Adrenal gland (tissue), 9 donors: ENCODE measurements at regions not wholly inside any gene's neighbourhood (a gene's known extent, or its start where the extent isn't known, plus 50 kb on each side); places are given as distances from the start of the nearest gene placed in this dataset.

Experiments used
- DNase-seq, 7 donors: peaks; one replicate each; pipeline ENCODE4 v3.0.0-alpha.2; 2019 to 2020
- H3K27ac ChIP-seq, 5 donors: fragments of 200-600 bp; sonication (generic) in 4 of 5; 1 replicate in 3 of 5; 2 replicates in 2 of 5; pipeline versions ENCODE4 v1.5.1 to v1.8.0; 2016 to 2020; ENCODE audit warnings: mild to moderate bottlenecking in 1 of 5
- H3K27me3 ChIP-seq: fragments of 200-600 bp; 2 replicates; pipeline ENCODE4 v1.8.0; 2021
- H3K36me3 ChIP-seq, 2 donors: fragments of 200-600 bp; replicated peaks in 1 of 2; 1 replicate in 1 of 2; 2 replicates in 1 of 2; pipeline versions ENCODE4 v1.5.1 to v1.8.0; 2018 to 2022
- H3K4me1 ChIP-seq, 2 donors: fragments of 200-600 bp; replicated peaks in 1 of 2; 1 replicate in 1 of 2; 2 replicates in 1 of 2; pipeline versions ENCODE4 v1.5.1 to v1.8.0; 2018 to 2021
- H3K4me3 ChIP-seq, 4 donors: fragments of 200-600 bp; sonication (generic) in 3 of 4; one replicate each; pipeline ENCODE4 v1.5.1; 2016 to 2018
- H3K9me3 ChIP-seq, 3 donors: fragments of 200-600 bp; sonication (generic) in 1 of 3; replicated peaks in 1 of 3; 1 replicate in 2 of 3; 2 replicates in 1 of 3; pipeline versions ENCODE4 v1.5.1 to v1.8.0; 2016 to 2021
- POLR2A ChIP-seq, 2 donors: fragments of 450-650 bp; IDR thresholded peaks; one replicate each; pipeline ENCODE4 v1.6.1; 2017; ENCODE audit warnings: antibody characterized with exemption in 2 of 2, mild to moderate bottlenecking in 2 of 2, moderate library complexity in 1 of 2
- WGBS, 4 donors: extraction: QIAGEN DNeasy Blood & Tissue Kit in 2 of 4; methylation state at CpG; one replicate each; pipeline versions ENCODE4 v1.1.5 to v1.1.7; 2013 to 2017; 5-methylcytosine and 5-hydroxymethylcytosine counted together
- intact Hi-C, 2 donors: fragments of 100-400 bp; cut with DNase I; formaldehyde crosslinking; loops; one replicate each; pipeline versions ENCODE4 v1.14.1 to v1.15.0; 2022 to 2023
- TF ChIP-seq, protein P1 (sequence below), 6 experiments: fragments of 450-650 bp in 4 of 6; fragments of 200-600 bp in 2 of 6; sonication (generic) in 1 of 6; IDR thresholded peaks; 1 replicate in 5 of 6; 2 replicates in 1 of 6; pipeline versions ENCODE4 v1.5.1 to v1.8.0; 2016 to 2021; ENCODE audit warnings: antibody characterized with exemption in 6 of 6, mild to moderate bottlenecking in 2 of 6, moderate library complexity in 1 of 6
- donor health status: healthy with polysubstance abuse.
- donor health status: Bipolar disorder and iron deficiency.
- donor health status: DM: yes; HTN: yes; CAD: no.
- donor health status: DM: no; HTN: no; CAD: no.
- donor health status: DM: no; HTN: no; CAD: no.

DNA sequence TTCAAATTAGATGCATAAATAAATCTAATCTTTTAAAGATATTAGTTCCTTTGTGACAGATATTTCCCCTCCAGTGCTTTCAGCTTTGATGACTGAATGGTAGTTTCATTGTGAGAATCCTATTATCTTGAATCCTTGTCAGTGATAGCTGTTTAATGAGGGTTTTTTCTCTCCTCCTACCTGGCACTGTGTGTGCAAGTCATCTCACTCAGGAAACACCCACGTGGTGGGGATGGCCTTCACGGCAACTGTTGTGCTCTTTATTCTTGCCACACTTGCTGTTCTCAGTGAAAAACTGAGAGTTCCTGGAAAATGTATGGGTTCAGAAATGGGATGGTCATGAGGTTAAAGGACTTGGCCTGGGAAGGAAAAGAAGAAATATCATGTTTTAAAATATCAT lies 129.9 kb downstream of the SPRY1 start:
- Histone ChIP-seq H3K4me3 (no peak overlapping the region), H3K9me3 (no peaks in the 10 kb centered on the region), H3K27me3 (no peaks in the 10 kb centered on the region), H3K36me3 (no peaks in the 10 kb centered on the region), H3K4me1 (no peaks in the 10 kb centered on the region), H3K27ac (no peak overlapping the region)
- no peak for TF ChIP-seq POLR2A (IDR thresholded peaks at IDR 0.05)
- TF ChIP-seq, protein P1, sequence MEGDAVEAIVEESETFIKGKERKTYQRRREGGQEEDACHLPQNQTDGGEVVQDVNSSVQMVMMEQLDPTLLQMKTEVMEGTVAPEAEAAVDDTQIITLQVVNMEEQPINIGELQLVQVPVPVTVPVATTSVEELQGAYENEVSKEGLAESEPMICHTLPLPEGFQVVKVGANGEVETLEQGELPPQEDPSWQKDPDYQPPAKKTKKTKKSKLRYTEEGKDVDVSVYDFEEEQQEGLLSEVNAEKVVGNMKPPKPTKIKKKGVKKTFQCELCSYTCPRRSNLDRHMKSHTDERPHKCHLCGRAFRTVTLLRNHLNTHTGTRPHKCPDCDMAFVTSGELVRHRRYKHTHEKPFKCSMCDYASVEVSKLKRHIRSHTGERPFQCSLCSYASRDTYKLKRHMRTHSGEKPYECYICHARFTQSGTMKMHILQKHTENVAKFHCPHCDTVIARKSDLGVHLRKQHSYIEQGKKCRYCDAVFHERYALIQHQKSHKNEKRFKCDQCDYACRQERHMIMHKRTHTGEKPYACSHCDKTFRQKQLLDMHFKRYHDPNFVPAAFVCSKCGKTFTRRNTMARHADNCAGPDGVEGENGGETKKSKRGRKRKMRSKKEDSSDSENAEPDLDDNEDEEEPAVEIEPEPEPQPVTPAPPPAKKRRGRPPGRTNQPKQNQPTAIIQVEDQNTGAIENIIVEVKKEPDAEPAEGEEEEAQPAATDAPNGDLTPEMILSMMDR (IDR thresholded peaks at IDR 0.05), result no peak
- WGBS, 4 donors, result 53 to 61% (median 58%) methylated on average over 2 of the region's 2 CpGs
- intact Hi-C loops, result no loop called here
- DNase-seq, result no peak

DNA sequence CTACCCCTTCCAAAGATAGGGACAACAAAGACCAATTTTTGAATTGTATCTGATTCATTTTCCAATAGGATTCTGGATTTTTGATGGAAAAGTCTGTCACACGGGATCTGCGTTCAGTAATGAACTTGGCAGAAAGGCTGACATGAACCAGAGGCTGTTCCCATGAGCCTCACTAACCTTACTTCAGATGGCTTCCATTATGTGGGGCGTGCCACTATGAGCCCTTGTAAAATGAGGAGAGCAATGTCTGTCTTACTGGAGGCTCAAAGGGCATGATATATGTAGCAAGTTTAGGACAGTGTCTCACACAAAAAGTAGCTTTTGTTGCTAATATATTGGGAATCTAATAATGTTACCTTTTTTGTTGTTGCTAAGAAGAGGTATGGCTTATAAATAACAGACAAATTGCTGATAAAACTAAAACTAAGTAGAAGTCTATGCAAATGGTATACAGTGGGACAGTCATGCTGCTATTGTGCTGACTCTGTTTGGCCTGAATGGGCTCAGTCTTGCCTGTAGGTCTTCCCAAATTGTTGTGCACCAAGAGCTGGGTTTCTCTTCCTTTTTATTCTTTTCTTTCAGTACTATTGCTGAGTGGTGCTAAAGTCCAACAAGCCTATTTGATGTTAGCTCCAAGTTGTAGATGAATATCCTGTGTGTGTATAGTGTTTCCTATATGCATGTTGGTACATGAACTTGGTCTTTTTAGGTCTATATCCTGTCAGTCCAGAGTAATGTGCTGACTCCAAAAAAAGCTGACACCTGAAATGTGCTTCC lies 132.1 kb downstream of the SPRY1 start:
- no peak overlapping the region for H3K27ac ChIP-seq
- no peaks in the 10 kb centered on the region for H3K9me3 ChIP-seq
- no peaks in the 10 kb centered on the region for H3K4me1 ChIP-seq
- H3K36me3 ChIP-seq, result no peaks in the 10 kb centered on the region
- TF ChIP-seq, protein P1 (IDR thresholded peaks at IDR 0.05), result no peak
- TF ChIP-seq POLR2A (IDR thresholded peaks at IDR 0.05), result no peak
- no peak for DNase-seq
- intact Hi-C loops, result no loop called here
- H3K27me3 ChIP-seq, result no peaks in the 10 kb centered on the region
- WGBS, 4 donors, result 66 to 78% (median 71%) methylated on average over 3 of the region's 3 CpGs
- no peak overlapping the region for H3K4me3 ChIP-seq

- 77 to 83% (median 81%) methylated on average over 2 of the region's 2 CpGs for WGBS, 4 donors
- H3K9me3 ChIP-seq, result no peaks in the 10 kb centered on the region
- TF ChIP-seq POLR2A (IDR thresholded peaks at IDR 0.05), result no peak
- TF ChIP-seq, protein P1 (IDR thresholded peaks at IDR 0.05), result no peak
- no peak for DNase-seq
- H3K27ac ChIP-seq, result no peak overlapping the region
- no peaks in the 10 kb centered on the region for H3K4me1 ChIP-seq
- H3K36me3 ChIP-seq, result no peaks in the 10 kb centered on the region
- no peak overlapping the region for H3K4me3 ChIP-seq
- intact Hi-C loops, result no loop called here
- no peaks in the 10 kb centered on the region for H3K27me3 ChIP-seq
Measured at GRCh38 chr4:123529278-123529568, 132.6 kb downstream of the SPRY1 start.

DNA sequence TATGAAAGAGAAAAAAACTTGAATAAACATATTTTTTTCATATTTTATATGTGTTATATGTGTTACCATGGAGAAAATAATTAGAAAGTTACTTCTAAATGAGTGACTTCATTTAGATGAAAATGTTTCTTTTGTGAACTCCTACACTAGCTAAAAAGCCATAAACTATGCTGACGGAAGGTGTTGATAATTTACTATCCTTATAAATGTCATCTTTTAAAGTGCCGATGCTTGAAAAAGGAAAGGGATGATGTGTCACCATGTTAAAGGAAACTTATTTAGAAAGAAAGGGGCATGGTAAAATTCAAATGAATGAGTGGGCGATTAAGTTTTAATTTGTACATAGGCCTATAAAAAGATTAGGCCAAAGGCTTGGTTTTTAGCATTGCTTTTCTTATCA lies 133.8 kb downstream of the SPRY1 start:
- Histone ChIP-seq H3K9me3 (no peaks in the 10 kb centered on the region), H3K27ac (no peak overlapping the region), H3K4me3 (no peak overlapping the region), H3K4me1 (no peaks in the 10 kb centered on the region), H3K36me3 (no peaks in the 10 kb centered on the region), H3K27me3 (no peaks in the 10 kb centered on the region)
- 83 to 90% (median 85%) methylated on average over 3 of the region's 3 CpGs for WGBS, 4 donors
- intact Hi-C loops, result no loop called here
- DNase-seq, result no peak
- TF ChIP-seq POLR2A (IDR thresholded peaks at IDR 0.05), result no peak
- TF ChIP-seq, protein P1 (IDR thresholded peaks at IDR 0.05), result no peak
